ENCODE measurements at regions not wholly inside any gene's neighbourhood (a gene's known extent, or its start where the extent isn't known, plus 50 kb on each side); places are given as distances from the start of the nearest gene placed in this dataset.

- no peak for DNase-seq
- in situ Hi-C loops (cut with HindIII; ENCODE audit: low pct_ligation_motif_present, low pct_unique_long_range_greater_than_20kb, low sequenced_read_pairs), result no loop called here
Observed at GRCh38 chr6:169035385-169036240, 218.0 kb downstream of the THBS2 start.

GRCh38 chr6:169034516-169035167, 219.0 kb downstream of the THBS2 start:
- no peak for DNase-seq
- in situ Hi-C loops (cut with HindIII; ENCODE audit: low pct_ligation_motif_present, low pct_unique_long_range_greater_than_20kb, low sequenced_read_pairs), result no loop called here

GRCh38 chr6:169029861-169030260, 223.8 kb downstream of the THBS2 start:
- in situ Hi-C loops (cut with HindIII; ENCODE audit: low pct_ligation_motif_present, low pct_unique_long_range_greater_than_20kb, low sequenced_read_pairs), result no loop called here
- DNase-seq, result no peak

- DNase-seq, result no peak
- in situ Hi-C loops (cut with HindIII; ENCODE audit: low pct_ligation_motif_present, low pct_unique_long_range_greater_than_20kb, low sequenced_read_pairs), result no loop called here
Observed at GRCh38 chr6:169028343-169028742, 225.3 kb downstream of the THBS2 start.

- in situ Hi-C loops (cut with HindIII; ENCODE audit: low pct_ligation_motif_present, low pct_unique_long_range_greater_than_20kb, low sequenced_read_pairs), result no loop called here
Observed at GRCh38 chr6:169026175-169026574, 227.5 kb downstream of the THBS2 start.

GRCh38 chr6:169024047-169024660, 229.5 kb downstream of the THBS2 start:
- DNase-seq, result no peak
- in situ Hi-C loops (cut with HindIII; ENCODE audit: low pct_ligation_motif_present, low pct_unique_long_range_greater_than_20kb, low sequenced_read_pairs), result no loop called here

More at GRCh38 chr6:169026175-169026574, 227.5 kb downstream of the THBS2 start:
- DNase-seq, result no peak

GRCh38 chr6:169023161-169023874, 230.3 kb downstream of the THBS2 start:
- in situ Hi-C loops (cut with HindIII; ENCODE audit: low pct_ligation_motif_present, low pct_unique_long_range_greater_than_20kb, low sequenced_read_pairs), result no loop called here
- no peak for DNase-seq

- no peak for DNase-seq
- in situ Hi-C loops (cut with HindIII; ENCODE audit: low pct_ligation_motif_present, low pct_unique_long_range_greater_than_20kb, low sequenced_read_pairs), result no loop called here
Observed at GRCh38 chr6:169022079-169022478, 231.6 kb downstream of the THBS2 start.

GRCh38 chr6:169020821-169021220, 232.8 kb downstream of the THBS2 start:
- DNase-seq, result no peak

GRCh38 chr6:169019727-169020491, 233.7 kb downstream of the THBS2 start:
- DNase-seq, result peak; percentile 8
- in situ Hi-C loops (cut with HindIII; ENCODE audit: low pct_ligation_motif_present, low pct_unique_long_range_greater_than_20kb, low sequenced_read_pairs), result no loop called here

More at GRCh38 chr6:169020821-169021220, 232.8 kb downstream of the THBS2 start:
- in situ Hi-C loops (cut with HindIII; ENCODE audit: low pct_ligation_motif_present, low pct_unique_long_range_greater_than_20kb, low sequenced_read_pairs), result no loop called here

GRCh38 chr6:169019111-169019510, 234.5 kb downstream of the THBS2 start:
- DNase-seq, result no peak
- in situ Hi-C loops (cut with HindIII; ENCODE audit: low pct_ligation_motif_present, low pct_unique_long_range_greater_than_20kb, low sequenced_read_pairs), result no loop called here

GRCh38 chr6:169016758-169017157, 236.9 kb downstream of the THBS2 start:
- in situ Hi-C loops (cut with HindIII; ENCODE audit: low pct_ligation_motif_present, low pct_unique_long_range_greater_than_20kb, low sequenced_read_pairs), result no loop called here
- DNase-seq, result no peak

- in situ Hi-C loops (cut with HindIII; ENCODE audit: low pct_ligation_motif_present, low pct_unique_long_range_greater_than_20kb, low sequenced_read_pairs), result no loop called here
- DNase-seq, result no peak
Observed at GRCh38 chr6:169014211-169015197, 239.1 kb downstream of the THBS2 start.

- no peak for DNase-seq
- in situ Hi-C loops (cut with HindIII; ENCODE audit: low pct_ligation_motif_present, low pct_unique_long_range_greater_than_20kb, low sequenced_read_pairs), result no loop called here
Observed at GRCh38 chr6:169009628-169010027, 244.0 kb downstream of the THBS2 start.

- in situ Hi-C loops (cut with HindIII; ENCODE audit: low pct_ligation_motif_present, low pct_unique_long_range_greater_than_20kb, low sequenced_read_pairs), result no loop called here
- DNase-seq, result no peak
Observed at GRCh38 chr6:169008641-169009257, 244.9 kb downstream of the THBS2 start.

GRCh38 chr6:169005166-169005565, 248.5 kb downstream of the THBS2 start:
- DNase-seq, result no peak
- in situ Hi-C loops (cut with HindIII; ENCODE audit: low pct_ligation_motif_present, low pct_unique_long_range_greater_than_20kb, low sequenced_read_pairs), result no loop called here

GRCh38 chr6:169000022-169000421, 253.6 kb downstream of the THBS2 start:
- no peak for DNase-seq
- in situ Hi-C loops (cut with HindIII; ENCODE audit: low pct_ligation_motif_present, low pct_unique_long_range_greater_than_20kb, low sequenced_read_pairs), result no loop called here
